Neural cell (in vitro differentiated cells): ENCODE measurements at regions not wholly inside any gene's neighbourhood (a gene's known extent, or its start where the extent isn't known, plus 50 kb on each side); places are given as distances from the start of the nearest gene placed in this dataset.

Experiments used
- H2AFZ ChIP-seq: fragments of 200-600, 300-800 bp; sonication (generic), shearing (Covaris generic); 2 replicates; pipeline ENCODE4 v1.6.0; 2014; ENCODE audit warnings: low read depth, mild to moderate bottlenecking, antibody characterized with exemption, low read length, moderate library complexity
- H3F3A ChIP-seq: fragments of 200-600 bp; shearing (Covaris generic); 2 replicates; pipeline ENCODE4 v1.6.1; 2016; ENCODE audit warnings: mild to moderate bottlenecking, moderate library complexity, mixed read lengths, antibody characterized with exemption, low read length; ENCODE audit not compliant: insufficient read depth, poor library complexity, severe bottlenecking
- H3K27ac ChIP-seq: fragments of 200-600, 300-800 bp; sonication (generic), shearing (Covaris generic); 2 replicates; pipeline ENCODE4 v1.5.1; 2014; ENCODE audit warnings: mild to moderate bottlenecking, low read length, moderate library complexity
- H3K27me3 ChIP-seq: fragments of 300-800, 200-600 bp; sonication (generic), shearing (Covaris generic); 2 replicates; pipeline ENCODE4 v1.6.0; 2014; ENCODE audit warnings: mild to moderate bottlenecking, low read depth, low read length, moderate library complexity; ENCODE audit not compliant: insufficient read depth
- H3K36me3 ChIP-seq: fragments of 300-800, 200-600 bp; sonication (generic), shearing (Covaris generic); 2 replicates; pipeline ENCODE4 v1.5.1; 2014; ENCODE audit warnings: mild to moderate bottlenecking, antibody characterized with exemption, low read length, moderate library complexity; ENCODE audit not compliant: insufficient read depth
- H3K4me2 ChIP-seq: fragments of 300-800, 200-600 bp; sonication (generic), shearing (Covaris generic); 2 replicates; pipeline ENCODE4 v1.6.0; 2014; ENCODE audit warnings: mild to moderate bottlenecking, low read length
- H3K4me3 ChIP-seq: fragments of 300-800, 200-600 bp; sonication (generic), shearing (Covaris generic); 2 replicates; pipeline ENCODE4 v1.5.1; 2014; ENCODE audit warnings: mild to moderate bottlenecking, low read length, moderate library complexity
- H3K79me2 ChIP-seq: fragments of 200-600 bp; shearing (Covaris generic); replicated peaks from 2 replicates; pipeline ENCODE4 v1.6.0; 2014; ENCODE audit warnings: mild to moderate bottlenecking, low read length, moderate library complexity; ENCODE audit not compliant: insufficient read depth
- H3K9ac ChIP-seq: fragments of 300-800, 200-600 bp; sonication (generic), shearing (Covaris generic); 2 replicates; pipeline ENCODE4 v1.6.1; 2016; ENCODE audit warnings: mild to moderate bottlenecking, low read length, mixed read lengths
- H3K9me2 ChIP-seq: fragments of 200-600 bp; shearing (Covaris generic); 2 replicates; pipeline ENCODE4 v1.6.1; 2016; ENCODE audit warnings: mild to moderate bottlenecking, low read length, mixed read lengths; ENCODE audit not compliant: insufficient read depth
- H3K9me3 ChIP-seq: fragments of 200-600, 300-800 bp; sonication (generic), shearing (Covaris generic); 2 replicates; pipeline ENCODE4 v1.6.1; 2016; ENCODE audit warnings: mild to moderate bottlenecking, mixed run types, low read length, moderate library complexity, mixed read lengths
- H4K20me1 ChIP-seq: fragments of 200-600 bp; shearing (Covaris generic); 2 replicates; pipeline ENCODE4 v1.6.1; 2016; ENCODE audit warnings: mild to moderate bottlenecking, mixed run types; ENCODE audit not compliant: insufficient read depth
- EP300 ChIP-seq: fragments of 450-650 bp; conservative IDR thresholded peaks from 2 replicates; pipeline ENCODE4 v1.6.1; 2014; ENCODE audit warnings: antibody characterized with exemption, mild to moderate bottlenecking, moderate library complexity; ENCODE audit not compliant: poor library complexity, severe bottlenecking
- EZH2 ChIP-seq: fragments of 200-600, 300-800 bp; shearing (Covaris generic), sonication (generic); IDR thresholded peaks from 2 replicates; pipeline ENCODE4 v1.6.1; 2014; ENCODE audit warnings: antibody characterized with exemption, low read length, borderline replicate concordance, mild to moderate bottlenecking; ENCODE audit not compliant: insufficient read depth, poor library complexity, severe bottlenecking
- MXI1 ChIP-seq: fragments of 450-650 bp; conservative IDR thresholded peaks from 2 replicates; pipeline ENCODE4 v1.6.1; 2014; ENCODE audit warnings: antibody characterized with exemption, mild to moderate bottlenecking; ENCODE audit not compliant: poor library complexity, severe bottlenecking
- POLR2AphosphoS5 ChIP-seq: IDR thresholded peaks from 2 replicates; pipeline ENCODE4 v1.6.1; 2012
- RAD21 ChIP-seq: fragments of 450-650 bp; conservative IDR thresholded peaks from 2 replicates; pipeline ENCODE4 v1.6.1; 2014; ENCODE audit warnings: antibody characterized with exemption, mild to moderate bottlenecking, moderate library complexity
- SMC3 ChIP-seq: fragments of 450-650 bp; conservative IDR thresholded peaks from 2 replicates; pipeline ENCODE4 v1.6.1; 2014; ENCODE audit warnings: antibody characterized with exemption, mild to moderate bottlenecking, moderate library complexity; ENCODE audit not compliant: poor library complexity
- TAF1 ChIP-seq: IDR thresholded peaks from 2 replicates; pipeline ENCODE4 v1.6.1; 2012; ENCODE audit warnings: low read depth
- TF ChIP-seq, protein P1 (sequence below): IDR thresholded peaks from 2 replicates; pipeline ENCODE4 v1.6.1; 2012; ENCODE audit warnings: borderline replicate concordance
- TF ChIP-seq, protein P2 (sequence below): fragments of 450-650 bp; IDR thresholded peaks from 2 replicates; pipeline ENCODE4 v1.5.1; 2014; ENCODE audit warnings: antibody characterized with exemption, mild to moderate bottlenecking, moderate library complexity; ENCODE audit not compliant: poor library complexity, severe bottlenecking

DNA sequence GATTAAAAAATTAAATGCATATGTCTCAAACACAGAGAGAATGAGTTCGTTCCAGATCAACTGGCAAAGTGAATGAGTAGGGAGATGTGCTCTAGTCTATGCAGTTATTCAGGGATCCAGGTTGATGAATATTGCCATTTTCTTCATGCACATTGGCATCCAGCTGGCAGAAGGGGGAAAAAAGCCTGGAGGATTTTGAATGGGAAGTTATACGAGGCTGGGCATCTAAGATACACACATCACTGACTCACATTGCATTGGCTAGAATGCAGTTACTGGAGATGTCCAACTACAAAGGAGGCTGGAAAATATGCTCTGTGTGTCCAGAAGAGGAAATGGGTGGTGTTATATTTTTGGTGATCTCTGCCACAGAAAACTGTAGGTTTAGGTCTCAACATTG is 270.9 kb upstream of the FIGN start:
- Histone ChIP-seq H3F3A (no peaks in the 10 kb centered on the region), H3K4me3 (no peak overlapping the region), H3K79me2 (no peaks in the 10 kb centered on the region), H3K27ac (no peak overlapping the region), H3K9me3 (no peaks in the 10 kb centered on the region), H3K9me2 (no peaks in the 10 kb centered on the region), H3K9ac (no peak overlapping the region), H3K27me3 (no peaks in the 10 kb centered on the region), H3K36me3 (no peaks in the 10 kb centered on the region), H4K20me1 (no peaks in the 10 kb centered on the region), H2AFZ (no peak overlapping the region), H3K4me2 (no peak overlapping the region)
- TF ChIP-seq EP300 (no peak), POLR2AphosphoS5 (no peak), MXI1 (no peak), TAF1 (no peak), RAD21 (no peak), SMC3 (no peak), EZH2 (no peak)
- TF ChIP-seq, protein P1, sequence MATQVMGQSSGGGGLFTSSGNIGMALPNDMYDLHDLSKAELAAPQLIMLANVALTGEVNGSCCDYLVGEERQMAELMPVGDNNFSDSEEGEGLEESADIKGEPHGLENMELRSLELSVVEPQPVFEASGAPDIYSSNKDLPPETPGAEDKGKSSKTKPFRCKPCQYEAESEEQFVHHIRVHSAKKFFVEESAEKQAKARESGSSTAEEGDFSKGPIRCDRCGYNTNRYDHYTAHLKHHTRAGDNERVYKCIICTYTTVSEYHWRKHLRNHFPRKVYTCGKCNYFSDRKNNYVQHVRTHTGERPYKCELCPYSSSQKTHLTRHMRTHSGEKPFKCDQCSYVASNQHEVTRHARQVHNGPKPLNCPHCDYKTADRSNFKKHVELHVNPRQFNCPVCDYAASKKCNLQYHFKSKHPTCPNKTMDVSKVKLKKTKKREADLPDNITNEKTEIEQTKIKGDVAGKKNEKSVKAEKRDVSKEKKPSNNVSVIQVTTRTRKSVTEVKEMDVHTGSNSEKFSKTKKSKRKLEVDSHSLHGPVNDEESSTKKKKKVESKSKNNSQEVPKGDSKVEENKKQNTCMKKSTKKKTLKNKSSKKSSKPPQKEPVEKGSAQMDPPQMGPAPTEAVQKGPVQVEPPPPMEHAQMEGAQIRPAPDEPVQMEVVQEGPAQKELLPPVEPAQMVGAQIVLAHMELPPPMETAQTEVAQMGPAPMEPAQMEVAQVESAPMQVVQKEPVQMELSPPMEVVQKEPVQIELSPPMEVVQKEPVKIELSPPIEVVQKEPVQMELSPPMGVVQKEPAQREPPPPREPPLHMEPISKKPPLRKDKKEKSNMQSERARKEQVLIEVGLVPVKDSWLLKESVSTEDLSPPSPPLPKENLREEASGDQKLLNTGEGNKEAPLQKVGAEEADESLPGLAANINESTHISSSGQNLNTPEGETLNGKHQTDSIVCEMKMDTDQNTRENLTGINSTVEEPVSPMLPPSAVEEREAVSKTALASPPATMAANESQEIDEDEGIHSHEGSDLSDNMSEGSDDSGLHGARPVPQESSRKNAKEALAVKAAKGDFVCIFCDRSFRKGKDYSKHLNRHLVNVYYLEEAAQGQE, result no peak
- TF ChIP-seq, protein P2, sequence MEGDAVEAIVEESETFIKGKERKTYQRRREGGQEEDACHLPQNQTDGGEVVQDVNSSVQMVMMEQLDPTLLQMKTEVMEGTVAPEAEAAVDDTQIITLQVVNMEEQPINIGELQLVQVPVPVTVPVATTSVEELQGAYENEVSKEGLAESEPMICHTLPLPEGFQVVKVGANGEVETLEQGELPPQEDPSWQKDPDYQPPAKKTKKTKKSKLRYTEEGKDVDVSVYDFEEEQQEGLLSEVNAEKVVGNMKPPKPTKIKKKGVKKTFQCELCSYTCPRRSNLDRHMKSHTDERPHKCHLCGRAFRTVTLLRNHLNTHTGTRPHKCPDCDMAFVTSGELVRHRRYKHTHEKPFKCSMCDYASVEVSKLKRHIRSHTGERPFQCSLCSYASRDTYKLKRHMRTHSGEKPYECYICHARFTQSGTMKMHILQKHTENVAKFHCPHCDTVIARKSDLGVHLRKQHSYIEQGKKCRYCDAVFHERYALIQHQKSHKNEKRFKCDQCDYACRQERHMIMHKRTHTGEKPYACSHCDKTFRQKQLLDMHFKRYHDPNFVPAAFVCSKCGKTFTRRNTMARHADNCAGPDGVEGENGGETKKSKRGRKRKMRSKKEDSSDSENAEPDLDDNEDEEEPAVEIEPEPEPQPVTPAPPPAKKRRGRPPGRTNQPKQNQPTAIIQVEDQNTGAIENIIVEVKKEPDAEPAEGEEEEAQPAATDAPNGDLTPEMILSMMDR, result no peak

DNA sequence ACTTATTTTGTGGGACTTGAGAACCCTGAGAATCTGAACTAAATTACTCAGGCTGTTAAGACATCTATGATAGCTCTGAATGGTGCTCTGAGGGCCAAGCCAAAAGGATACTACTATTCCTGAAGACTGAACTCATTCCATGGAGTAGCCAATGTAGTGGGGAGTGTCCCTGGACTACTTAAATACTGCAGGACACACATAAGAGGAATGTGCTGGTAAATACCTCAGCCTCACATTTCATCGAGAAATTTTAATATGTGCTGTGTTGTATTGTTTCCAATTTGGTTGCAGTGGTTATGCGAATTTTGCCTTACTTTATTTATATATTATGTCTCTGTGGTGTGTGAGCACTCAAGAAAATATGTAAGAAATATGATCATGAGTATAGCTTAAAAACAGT is 264.4 kb upstream of the FIGN start:
- Histone ChIP-seq H4K20me1 (no peaks in the 10 kb centered on the region), H3K9me2 (no peaks in the 10 kb centered on the region), H3K79me2 (no peaks in the 10 kb centered on the region), H3K4me2 (no peak overlapping the region), H3K27ac (no peak overlapping the region), H3K4me3 (no peak overlapping the region), H3K27me3 (no peaks in the 10 kb centered on the region), H3K36me3 (no peaks in the 10 kb centered on the region), H3K9me3 (no peaks in the 10 kb centered on the region), H3K9ac (no peak overlapping the region), H2AFZ (no peak overlapping the region), H3F3A (no peaks in the 10 kb centered on the region)
- TF ChIP-seq EZH2 (no peak), POLR2AphosphoS5 (no peak), TAF1 (no peak), SMC3 (no peak), RAD21 (no peak), EP300 (no peak), MXI1 (no peak)
- TF ChIP-seq, protein P1, result no peak
- TF ChIP-seq, protein P2, result no peak
